ENCODE measurements at regions not wholly inside any gene's neighbourhood (a gene's known extent, or its start where the extent isn't known, plus 50 kb on each side); places are given as distances from the start of the nearest gene placed in this dataset.

DNA sequence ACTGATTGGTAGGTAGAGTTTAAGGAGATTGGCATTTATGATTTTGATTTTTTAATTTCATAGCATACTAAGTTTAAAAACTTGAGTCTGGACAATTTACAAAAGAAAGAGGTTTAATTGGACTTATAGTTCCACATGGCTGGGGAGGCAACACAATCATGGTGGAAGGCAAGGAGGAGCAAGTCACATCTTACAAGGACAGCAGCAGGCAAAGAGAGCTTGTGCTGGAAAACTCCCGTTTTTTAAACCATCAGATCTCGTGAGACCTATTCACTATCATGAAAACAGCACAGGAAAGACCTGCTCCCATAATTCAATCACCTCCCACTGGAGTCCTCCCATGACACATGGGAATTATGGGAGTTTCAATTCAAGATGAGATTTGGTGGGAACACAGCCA, 630.9 kb upstream of the NR2F2 start:
- TF ChIP-seq, protein P1, sequence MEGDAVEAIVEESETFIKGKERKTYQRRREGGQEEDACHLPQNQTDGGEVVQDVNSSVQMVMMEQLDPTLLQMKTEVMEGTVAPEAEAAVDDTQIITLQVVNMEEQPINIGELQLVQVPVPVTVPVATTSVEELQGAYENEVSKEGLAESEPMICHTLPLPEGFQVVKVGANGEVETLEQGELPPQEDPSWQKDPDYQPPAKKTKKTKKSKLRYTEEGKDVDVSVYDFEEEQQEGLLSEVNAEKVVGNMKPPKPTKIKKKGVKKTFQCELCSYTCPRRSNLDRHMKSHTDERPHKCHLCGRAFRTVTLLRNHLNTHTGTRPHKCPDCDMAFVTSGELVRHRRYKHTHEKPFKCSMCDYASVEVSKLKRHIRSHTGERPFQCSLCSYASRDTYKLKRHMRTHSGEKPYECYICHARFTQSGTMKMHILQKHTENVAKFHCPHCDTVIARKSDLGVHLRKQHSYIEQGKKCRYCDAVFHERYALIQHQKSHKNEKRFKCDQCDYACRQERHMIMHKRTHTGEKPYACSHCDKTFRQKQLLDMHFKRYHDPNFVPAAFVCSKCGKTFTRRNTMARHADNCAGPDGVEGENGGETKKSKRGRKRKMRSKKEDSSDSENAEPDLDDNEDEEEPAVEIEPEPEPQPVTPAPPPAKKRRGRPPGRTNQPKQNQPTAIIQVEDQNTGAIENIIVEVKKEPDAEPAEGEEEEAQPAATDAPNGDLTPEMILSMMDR (conservative IDR thresholded peaks at IDR 0.05; ENCODE audit: low read depth in 2 of 2) = no peak
- no peak for TF ChIP-seq EZH2 (IDR thresholded peaks at IDR 0.05; ENCODE audit: low read depth, unreplicated experiment)
- TF ChIP-seq POLR2AphosphoS5 (IDR thresholded peaks at IDR 0.05; ENCODE audit: low read depth) = no peak
- no peak for TF ChIP-seq CREB1 (CRISPR knock-in tag; IDR thresholded peaks at IDR 0.05; ENCODE audit: low read depth)
- TF ChIP-seq ZNF331 (CRISPR knock-in tag; IDR thresholded peaks at IDR 0.05; ENCODE audit: low read depth) = no peak
- TF ChIP-seq, protein P2, sequence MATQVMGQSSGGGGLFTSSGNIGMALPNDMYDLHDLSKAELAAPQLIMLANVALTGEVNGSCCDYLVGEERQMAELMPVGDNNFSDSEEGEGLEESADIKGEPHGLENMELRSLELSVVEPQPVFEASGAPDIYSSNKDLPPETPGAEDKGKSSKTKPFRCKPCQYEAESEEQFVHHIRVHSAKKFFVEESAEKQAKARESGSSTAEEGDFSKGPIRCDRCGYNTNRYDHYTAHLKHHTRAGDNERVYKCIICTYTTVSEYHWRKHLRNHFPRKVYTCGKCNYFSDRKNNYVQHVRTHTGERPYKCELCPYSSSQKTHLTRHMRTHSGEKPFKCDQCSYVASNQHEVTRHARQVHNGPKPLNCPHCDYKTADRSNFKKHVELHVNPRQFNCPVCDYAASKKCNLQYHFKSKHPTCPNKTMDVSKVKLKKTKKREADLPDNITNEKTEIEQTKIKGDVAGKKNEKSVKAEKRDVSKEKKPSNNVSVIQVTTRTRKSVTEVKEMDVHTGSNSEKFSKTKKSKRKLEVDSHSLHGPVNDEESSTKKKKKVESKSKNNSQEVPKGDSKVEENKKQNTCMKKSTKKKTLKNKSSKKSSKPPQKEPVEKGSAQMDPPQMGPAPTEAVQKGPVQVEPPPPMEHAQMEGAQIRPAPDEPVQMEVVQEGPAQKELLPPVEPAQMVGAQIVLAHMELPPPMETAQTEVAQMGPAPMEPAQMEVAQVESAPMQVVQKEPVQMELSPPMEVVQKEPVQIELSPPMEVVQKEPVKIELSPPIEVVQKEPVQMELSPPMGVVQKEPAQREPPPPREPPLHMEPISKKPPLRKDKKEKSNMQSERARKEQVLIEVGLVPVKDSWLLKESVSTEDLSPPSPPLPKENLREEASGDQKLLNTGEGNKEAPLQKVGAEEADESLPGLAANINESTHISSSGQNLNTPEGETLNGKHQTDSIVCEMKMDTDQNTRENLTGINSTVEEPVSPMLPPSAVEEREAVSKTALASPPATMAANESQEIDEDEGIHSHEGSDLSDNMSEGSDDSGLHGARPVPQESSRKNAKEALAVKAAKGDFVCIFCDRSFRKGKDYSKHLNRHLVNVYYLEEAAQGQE (IDR thresholded peaks at IDR 0.05; ENCODE audit: unreplicated experiment) = no peak
- TF ChIP-seq, protein P3, sequence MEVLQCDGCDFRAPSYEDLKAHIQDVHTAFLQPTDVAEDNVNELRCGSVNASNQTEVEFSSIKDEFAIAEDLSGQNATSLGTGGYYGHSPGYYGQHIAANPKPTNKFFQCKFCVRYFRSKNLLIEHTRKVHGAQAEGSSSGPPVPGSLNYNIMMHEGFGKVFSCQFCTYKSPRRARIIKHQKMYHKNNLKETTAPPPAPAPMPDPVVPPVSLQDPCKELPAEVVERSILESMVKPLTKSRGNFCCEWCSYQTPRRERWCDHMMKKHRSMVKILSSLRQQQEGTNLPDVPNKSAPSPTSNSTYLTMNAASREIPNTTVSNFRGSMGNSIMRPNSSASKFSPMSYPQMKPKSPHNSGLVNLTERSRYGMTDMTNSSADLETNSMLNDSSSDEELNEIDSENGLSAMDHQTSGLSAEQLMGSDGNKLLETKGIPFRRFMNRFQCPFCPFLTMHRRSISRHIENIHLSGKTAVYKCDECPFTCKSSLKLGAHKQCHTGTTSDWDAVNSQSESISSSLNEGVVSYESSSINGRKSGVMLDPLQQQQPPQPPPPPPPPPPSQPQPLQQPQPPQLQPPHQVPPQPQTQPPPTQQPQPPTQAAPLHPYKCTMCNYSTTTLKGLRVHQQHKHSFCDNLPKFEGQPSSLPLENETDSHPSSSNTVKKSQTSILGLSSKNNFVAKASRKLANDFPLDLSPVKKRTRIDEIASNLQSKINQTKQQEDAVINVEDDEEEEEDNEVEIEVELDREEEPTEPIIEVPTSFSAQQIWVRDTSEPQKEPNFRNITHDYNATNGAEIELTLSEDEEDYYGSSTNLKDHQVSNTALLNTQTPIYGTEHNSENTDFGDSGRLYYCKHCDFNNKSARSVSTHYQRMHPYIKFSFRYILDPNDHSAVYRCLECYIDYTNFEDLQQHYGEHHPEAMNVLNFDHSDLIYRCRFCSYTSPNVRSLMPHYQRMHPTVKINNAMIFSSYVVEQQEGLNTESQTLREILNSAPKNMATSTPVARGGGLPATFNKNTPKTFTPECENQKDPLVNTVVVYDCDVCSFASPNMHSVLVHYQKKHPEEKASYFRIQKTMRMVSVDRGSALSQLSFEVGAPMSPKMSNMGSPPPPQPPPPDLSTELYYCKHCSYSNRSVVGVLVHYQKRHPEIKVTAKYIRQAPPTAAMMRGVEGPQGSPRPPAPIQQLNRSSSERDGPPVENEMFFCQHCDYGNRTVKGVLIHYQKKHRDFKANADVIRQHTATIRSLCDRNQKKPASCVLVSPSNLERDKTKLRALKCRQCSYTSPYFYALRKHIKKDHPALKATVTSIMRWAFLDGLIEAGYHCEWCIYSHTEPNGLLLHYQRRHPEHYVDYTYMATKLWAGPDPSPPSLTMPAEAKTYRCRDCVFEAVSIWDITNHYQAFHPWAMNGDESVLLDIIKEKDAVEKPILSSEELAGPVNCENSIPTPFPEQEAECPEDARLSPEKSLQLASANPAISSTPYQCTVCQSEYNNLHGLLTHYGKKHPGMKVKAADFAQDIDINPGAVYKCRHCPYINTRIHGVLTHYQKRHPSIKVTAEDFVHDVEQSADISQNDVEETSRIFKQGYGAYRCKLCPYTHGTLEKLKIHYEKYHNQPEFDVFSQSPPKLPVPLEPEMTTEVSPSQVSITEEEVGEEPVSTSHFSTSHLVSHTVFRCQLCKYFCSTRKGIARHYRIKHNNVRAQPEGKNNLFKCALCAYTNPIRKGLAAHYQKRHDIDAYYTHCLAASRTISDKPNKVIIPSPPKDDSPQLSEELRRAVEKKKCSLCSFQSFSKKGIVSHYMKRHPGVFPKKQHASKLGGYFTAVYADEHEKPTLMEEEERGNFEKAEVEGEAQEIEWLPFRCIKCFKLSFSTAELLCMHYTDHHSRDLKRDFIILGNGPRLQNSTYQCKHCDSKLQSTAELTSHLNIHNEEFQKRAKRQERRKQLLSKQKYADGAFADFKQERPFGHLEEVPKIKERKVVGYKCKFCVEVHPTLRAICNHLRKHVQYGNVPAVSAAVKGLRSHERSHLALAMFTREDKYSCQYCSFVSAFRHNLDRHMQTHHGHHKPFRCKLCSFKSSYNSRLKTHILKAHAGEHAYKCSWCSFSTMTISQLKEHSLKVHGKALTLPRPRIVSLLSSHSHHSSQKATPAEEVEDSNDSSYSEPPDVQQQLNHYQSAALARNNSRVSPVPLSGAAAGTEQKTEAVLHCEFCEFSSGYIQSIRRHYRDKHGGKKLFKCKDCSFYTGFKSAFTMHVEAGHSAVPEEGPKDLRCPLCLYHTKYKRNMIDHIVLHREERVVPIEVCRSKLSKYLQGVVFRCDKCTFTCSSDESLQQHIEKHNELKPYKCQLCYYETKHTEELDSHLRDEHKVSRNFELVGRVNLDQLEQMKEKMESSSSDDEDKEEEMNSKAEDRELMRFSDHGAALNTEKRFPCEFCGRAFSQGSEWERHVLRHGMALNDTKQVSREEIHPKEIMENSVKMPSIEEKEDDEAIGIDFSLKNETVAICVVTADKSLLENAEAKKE (CRISPR knock-in tag; IDR thresholded peaks at IDR 0.05) = no peak
- TF ChIP-seq JUNB (IDR thresholded peaks at IDR 0.05; ENCODE audit: unreplicated experiment) = no peak
- TF ChIP-seq ZNF114 (CRISPR knock-in tag; IDR thresholded peaks at IDR 0.05) = no peak
